ENCODE measurements at regions not wholly inside any gene's neighbourhood (a gene's known extent, or its start where the extent isn't known, plus 50 kb on each side); places are given as distances from the start of the nearest gene placed in this dataset.

- DNase-seq: no peak
Observed at GRCh38 chr12:66976526-66976925, 292.6 kb upstream of the CAND1 start.

- DNase-seq: no peak
Observed at GRCh38 chr12:66978802-66979201, 290.4 kb upstream of the CAND1 start.

- no peak for DNase-seq
Observed at GRCh38 chr12:66979251-66979650, 289.9 kb upstream of the CAND1 start.

DNA sequence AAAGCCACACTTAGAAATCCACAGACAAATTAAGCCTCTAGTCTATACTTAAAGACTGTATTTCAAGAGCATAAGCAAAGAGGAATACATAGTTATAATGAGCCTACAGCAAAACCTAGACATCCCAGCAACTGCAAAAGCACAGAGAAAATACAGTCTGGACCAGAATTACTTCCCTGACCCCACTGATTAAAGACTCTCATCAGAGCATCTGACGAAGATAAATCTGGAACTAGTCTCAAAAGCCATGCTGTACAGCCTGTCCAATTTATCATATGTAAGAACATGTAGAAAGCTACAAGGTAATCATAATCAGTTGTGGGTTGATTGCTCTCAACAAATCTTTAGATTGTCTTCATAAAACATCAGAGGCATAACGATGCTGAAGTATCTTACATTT is 285.1 kb upstream of the CAND1 start:
- DNase-seq: no peak

- no peak for DNase-seq
Observed at GRCh38 chr12:66984962-66985361, 284.2 kb upstream of the CAND1 start.

GRCh38 chr12:66999141-66999540 is 270.0 kb upstream of the CAND1 start:
- DNase-seq: no peak

GRCh38 chr12:67001251-67001650 is 267.9 kb upstream of the CAND1 start:
- DNase-seq: no peak

DNA sequence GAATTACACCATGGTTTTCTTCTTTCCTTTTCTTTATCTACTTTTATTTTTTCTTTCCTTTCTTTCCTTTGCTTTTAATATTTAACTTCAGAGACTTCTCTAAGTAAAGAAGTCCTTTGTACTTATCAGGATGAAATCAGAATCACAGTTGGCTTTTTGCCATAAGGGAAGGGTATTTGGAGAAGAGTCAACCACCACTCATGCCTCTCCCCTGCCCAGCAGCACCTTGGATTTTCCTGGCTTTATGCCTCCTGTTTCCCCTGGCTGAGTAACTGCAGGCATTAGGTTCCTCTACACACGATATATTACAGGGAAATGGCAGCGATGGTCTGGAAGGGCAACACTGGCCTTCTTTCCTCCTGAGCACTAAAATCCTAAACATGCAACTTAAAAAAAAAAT is 266.4 kb upstream of the CAND1 start:
- no peak for DNase-seq

GRCh38 chr12:67006610-67007009 is 262.5 kb upstream of the CAND1 start:
- DNase-seq: no peak

- no peak for DNase-seq
Observed at GRCh38 chr12:67014642-67015041, 254.5 kb upstream of the CAND1 start.

DNA sequence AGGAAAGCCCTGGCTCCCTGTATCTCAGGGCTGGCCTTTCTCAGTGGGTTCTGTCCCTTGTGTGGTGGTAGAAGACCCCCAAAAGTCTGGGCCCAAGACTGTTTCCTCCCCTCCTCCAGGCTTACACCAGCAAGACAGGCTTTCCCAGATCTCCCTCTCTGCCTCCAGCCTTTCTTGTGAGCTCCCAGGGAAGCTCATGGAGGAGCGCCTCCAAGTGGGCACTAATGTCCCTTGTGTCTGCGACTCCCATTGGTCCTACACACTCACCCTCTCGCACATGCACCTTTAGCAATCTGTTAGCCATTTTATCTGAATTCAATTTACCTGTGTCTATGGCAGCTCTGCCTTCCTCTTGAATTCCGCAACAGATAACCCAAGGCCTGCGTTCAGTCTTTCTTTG is 251.1 kb upstream of the CAND1 start:
- no peak for DNase-seq

GRCh38 chr12:67019070-67019469 is 250.1 kb upstream of the CAND1 start:
- peak; percentile 25 for DNase-seq

DNA sequence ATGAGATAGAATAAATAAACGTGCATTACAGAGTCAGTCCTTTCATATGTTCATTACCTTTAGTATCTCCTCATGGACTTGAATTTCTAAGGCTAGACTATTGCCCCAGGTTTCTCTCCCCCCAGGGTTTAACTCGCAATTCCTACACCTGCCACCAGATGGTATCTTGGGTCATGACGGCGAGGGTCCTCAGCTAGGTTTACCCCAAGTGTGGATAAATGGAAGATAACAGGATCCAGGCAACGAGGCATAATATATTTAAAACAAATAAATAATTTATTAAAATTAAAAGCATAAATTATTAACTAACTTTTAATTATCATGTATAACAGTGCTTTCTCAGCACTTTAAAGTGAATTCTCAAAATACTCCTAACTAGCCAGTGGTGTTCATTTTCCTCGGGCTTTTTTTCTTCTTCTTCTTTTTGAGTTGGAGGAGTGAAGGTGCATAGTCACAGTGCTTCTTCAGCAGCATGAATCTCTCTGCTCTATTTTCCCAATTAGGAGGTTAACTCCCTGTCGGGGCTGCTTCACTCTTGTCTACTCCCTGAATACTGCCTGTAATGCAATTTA is 243.5 kb upstream of the CAND1 start:
- DNase-seq: peak; percentile 27

GRCh38 chr12:67026487-67027246 is 242.5 kb upstream of the CAND1 start:
- no peak for DNase-seq

DNA sequence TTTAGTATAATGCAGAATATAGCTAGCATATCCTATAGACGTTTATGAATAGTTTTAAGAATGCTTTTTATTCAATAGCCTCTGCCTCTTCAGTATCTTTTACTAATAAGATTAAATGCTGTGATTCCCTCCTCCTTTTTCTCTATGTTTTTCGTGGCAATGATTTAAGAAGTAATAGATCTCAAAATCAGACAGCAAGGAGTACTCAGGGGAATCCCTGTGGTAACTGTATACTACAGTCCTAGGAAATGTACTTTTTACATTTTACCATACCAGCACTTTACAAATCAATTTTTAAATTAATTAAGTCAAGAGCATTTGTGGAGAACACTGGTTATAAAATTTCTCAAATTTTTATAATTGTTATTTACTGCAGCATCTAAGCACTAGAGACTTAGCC is 240.6 kb upstream of the CAND1 start:
- no peak for DNase-seq

DNA sequence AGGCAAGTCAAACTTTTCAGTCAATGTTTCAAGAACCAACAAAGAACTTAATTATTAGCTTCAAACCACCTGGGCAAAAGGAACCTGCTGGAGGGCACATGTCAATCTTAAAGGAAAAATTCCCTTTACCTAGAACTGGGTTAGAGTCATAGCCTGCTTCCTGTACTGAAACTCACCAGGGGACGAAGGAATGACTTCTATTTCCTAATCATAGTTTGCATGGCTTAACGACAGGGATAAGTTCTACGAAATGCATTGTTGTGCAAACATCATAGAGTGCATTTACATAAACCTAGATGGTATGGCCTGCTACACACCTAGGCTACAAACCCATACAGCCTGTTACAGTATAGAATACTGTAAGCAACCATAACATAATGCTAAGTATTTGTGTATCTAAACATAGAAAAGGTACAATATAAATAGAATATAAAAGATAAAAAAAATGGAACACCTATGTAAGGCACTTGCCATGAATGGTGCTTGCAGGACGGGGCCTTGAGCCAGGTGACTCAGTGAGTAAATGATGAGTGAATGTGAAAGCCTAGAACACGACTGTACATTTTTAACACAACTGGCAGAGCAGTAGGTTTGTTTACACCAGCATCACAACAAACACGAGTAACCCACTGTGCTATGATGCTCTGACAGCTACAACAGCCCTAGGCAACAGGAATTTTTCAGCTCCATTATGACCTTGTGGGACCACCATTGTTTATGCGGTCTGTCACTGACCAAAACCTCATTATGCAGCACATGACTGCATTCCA is 234.9 kb upstream of the CAND1 start:
- DNase-seq: no peak

- DNase-seq: no peak
Observed at GRCh38 chr12:67035121-67035520, 234.0 kb upstream of the CAND1 start.

DNA sequence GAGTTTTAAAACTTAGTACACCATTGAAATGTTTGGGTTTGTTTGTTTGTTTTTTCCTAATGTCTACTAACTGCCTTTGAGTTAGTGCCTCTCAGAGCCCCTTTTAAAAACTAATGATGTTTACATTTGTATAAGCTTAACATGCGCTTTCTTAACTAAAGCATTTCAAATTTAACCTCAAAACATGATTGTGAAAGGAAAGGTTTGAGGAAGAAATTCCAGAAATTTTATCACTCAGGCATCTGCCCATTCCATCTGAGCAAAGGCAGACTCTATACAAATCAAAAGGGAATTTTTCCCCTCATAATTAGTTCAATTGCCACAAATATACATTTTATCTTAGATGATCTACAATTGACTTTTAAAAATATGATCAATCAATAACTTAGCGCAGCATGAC is 230.7 kb upstream of the CAND1 start:
- no peak for DNase-seq

GRCh38 chr12:67039995-67040860 is 228.9 kb upstream of the CAND1 start:
- no peak for DNase-seq

DNA sequence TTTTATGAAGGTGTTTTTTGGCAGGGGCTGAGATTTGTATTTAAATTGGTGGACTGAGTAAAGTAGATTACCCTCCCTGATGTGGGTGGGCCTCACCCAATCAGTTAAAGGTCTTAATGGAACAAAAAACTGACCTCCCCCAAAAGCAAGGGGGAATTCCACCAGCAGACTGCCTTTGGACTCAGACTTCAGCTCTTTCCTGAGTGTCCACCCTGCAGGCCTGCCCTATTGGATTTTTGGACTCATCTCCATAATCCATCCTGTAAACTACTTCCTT is 228.4 kb upstream of the CAND1 start:
- no peak for DNase-seq

- DNase-seq: peak; percentile 77
Observed at GRCh38 chr12:67042697-67043131, 226.4 kb upstream of the CAND1 start.

- no peak for DNase-seq
Observed at GRCh38 chr12:67043771-67044170, 225.4 kb upstream of the CAND1 start.

DNA sequence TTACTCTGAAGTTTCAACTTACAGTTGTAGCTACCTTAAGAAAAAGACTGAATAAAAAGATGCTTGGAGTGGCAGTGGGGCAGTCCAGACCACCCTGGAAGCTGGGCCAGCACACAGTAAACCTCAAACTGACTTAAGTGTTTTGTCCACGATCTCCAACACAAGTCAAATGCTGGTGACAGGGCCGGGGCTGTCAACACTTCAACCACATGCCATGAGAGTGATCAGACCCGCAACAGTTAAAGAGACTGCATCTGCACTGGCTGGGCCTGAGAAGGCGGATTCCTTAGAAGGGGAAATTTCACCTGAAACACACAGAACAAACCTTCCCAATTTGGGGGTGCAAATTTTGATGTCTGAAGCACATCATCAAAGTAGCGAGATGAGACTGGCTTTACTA is 223.5 kb upstream of the CAND1 start:
- DNase-seq: no peak
